Neural progenitor cell (in vitro differentiated cells): ENCODE measurements at regions not wholly inside any gene's neighbourhood (a gene's known extent, or its start where the extent isn't known, plus 50 kb on each side); places are given as distances from the start of the nearest gene placed in this dataset.

Source experiments
- DNase-seq: peaks from one replicate; pipeline ENCODE4 v3.0.0-alpha.2; 2016; ENCODE audit warnings: low spot score
- H2AFZ ChIP-seq: fragments of 200-600 bp; sonication (generic); replicated peaks from 2 replicates; pipeline ENCODE4 v1.6.1; 2016; ENCODE audit warnings: antibody characterized with exemption
- H3F3A ChIP-seq: fragments of 200-600 bp; sonication (generic); 2 replicates; pipeline ENCODE4 v1.6.1; 2016; ENCODE audit warnings: antibody characterized with exemption, low read depth
- H3K27ac ChIP-seq: fragments of 200-600 bp; sonication (generic); 2 replicates; pipeline ENCODE4 v1.5.1; 2016; ENCODE audit warnings: mild to moderate bottlenecking
- H3K27me3 ChIP-seq: fragments of 200-600 bp; sonication (generic); 2 replicates; pipeline ENCODE4 v1.6.1; 2016; ENCODE audit warnings: mild to moderate bottlenecking, moderate library complexity
- H3K36me3 ChIP-seq: fragments of 200-600 bp; sonication (generic); 2 replicates; pipeline ENCODE4 v1.5.1; 2016
- H3K4me1 ChIP-seq: fragments of 200-600 bp; sonication (generic); 2 replicates; pipeline ENCODE4 v1.6.1; 2016; ENCODE audit warnings: mixed run types
- H3K4me2 ChIP-seq: fragments of 200-600 bp; sonication (generic); 2 replicates; pipeline ENCODE4 v1.6.1; 2016
- H3K4me3 ChIP-seq: fragments of 200-600 bp; sonication (generic); 2 replicates; pipeline ENCODE4 v1.5.1; 2016
- H3K79me2 ChIP-seq: fragments of 200-600 bp; sonication (generic); 2 replicates; pipeline ENCODE4 v1.6.1; 2016; ENCODE audit warnings: low read depth
- H3K9ac ChIP-seq: fragments of 200-600 bp; sonication (generic); 2 replicates; pipeline ENCODE4 v1.6.1; 2016
- H3K9me3 ChIP-seq: fragments of 200-600 bp; sonication (generic); 2 replicates; pipeline ENCODE4 v1.5.1; 2016; ENCODE audit warnings: low read depth
- H4K20me1 ChIP-seq: fragments of 200-600 bp; sonication (generic); 2 replicates; pipeline ENCODE4 v1.6.1; 2016; ENCODE audit warnings: low read depth
- H3K27ac Mint-ChIP-seq: 3 replicates; pipeline ENCODE4 v1.8.0; 2021; ENCODE audit warnings: mixed read lengths
- H3K27me3 Mint-ChIP-seq: 2 replicates; pipeline ENCODE4 v1.8.0; 2022; ENCODE audit warnings: low read depth, mild to moderate bottlenecking, inconsistent platforms, moderate library complexity, mixed read lengths; ENCODE audit not compliant: insufficient read depth
- H3K36me3 Mint-ChIP-seq: 3 replicates; pipeline ENCODE4 v1.8.0; 2021; ENCODE audit warnings: mixed read lengths
- H3K4me1 Mint-ChIP-seq: 3 replicates; pipeline ENCODE4 v1.8.0; 2021; ENCODE audit warnings: mixed read lengths
- H3K4me3 Mint-ChIP-seq: 3 replicates; pipeline ENCODE4 v1.8.0; 2021; ENCODE audit warnings: mild to moderate bottlenecking, moderate library complexity, mixed read lengths
- H3K9me3 Mint-ChIP-seq: 3 replicates; pipeline ENCODE4 v1.8.0; 2020; ENCODE audit warnings: mixed read lengths
- EZH2 ChIP-seq: fragments of 200-600 bp; sonication (generic); IDR thresholded peaks from 2 replicates; pipeline ENCODE4 v1.6.1; 2017; ENCODE audit warnings: antibody characterized with exemption, mild to moderate bottlenecking, moderate library complexity
- EZH2phosphoT487 ChIP-seq: fragments of 200-600 bp; sonication (generic); IDR thresholded peaks from 2 replicates; pipeline ENCODE4 v1.6.1; 2017; ENCODE audit warnings: antibody characterized with exemption
- TF ChIP-seq, protein P1 (sequence below): fragments of 200-600 bp; sonication (generic); IDR thresholded peaks from 2 replicates; pipeline ENCODE4 v1.5.1; 2017; ENCODE audit warnings: antibody characterized with exemption, mild to moderate bottlenecking

DNA sequence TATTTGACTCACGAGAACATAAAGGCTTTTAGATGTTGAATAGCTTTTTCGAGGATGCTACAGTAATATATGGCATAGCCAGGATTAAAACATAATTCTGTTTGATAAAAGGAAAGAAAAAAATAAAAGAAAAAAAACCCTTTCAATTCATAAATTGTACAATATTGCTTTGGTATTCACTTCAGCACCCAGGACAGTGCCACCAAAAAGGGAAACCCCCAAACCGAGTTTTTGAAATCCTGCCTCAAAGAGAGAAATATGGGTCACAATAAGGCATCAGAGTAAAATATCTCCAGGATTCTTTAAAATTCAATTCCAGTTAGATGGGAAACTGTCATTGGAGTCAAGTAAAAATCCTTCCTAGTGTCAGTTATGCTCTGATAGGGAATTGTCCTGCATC is 551.2 kb upstream of the SEL1L start:
- Histone ChIP-seq H3K79me2 (no peaks in the 10 kb centered on the region), H4K20me1 (no peaks in the 10 kb centered on the region), H3K4me3 (no peak overlapping the region), H3K4me1 (peaks cover 13% of the 10 kb centered on the region), H2AFZ (no peak overlapping the region), H3F3A (peaks cover 19% of the 10 kb centered on the region), H3K4me2 (no peak overlapping the region), H3K9ac (no peak overlapping the region), H3K36me3 (no peaks in the 10 kb centered on the region), H3K27me3 (no peaks in the 10 kb centered on the region), H3K9me3 (no peaks in the 10 kb centered on the region), H3K27ac (no peak overlapping the region)
- Mint-ChIP-seq H3K4me3 (no peak overlapping the region), H3K9me3 (no peaks in the 10 kb centered on the region), H3K27me3 (peaks cover 4% of the 10 kb centered on the region), H3K4me1 (peaks cover 7% of the 10 kb centered on the region), H3K36me3 (no peaks in the 10 kb centered on the region), H3K27ac (no peak overlapping the region)
- DNase-seq, result no peak
- TF ChIP-seq, protein P1, sequence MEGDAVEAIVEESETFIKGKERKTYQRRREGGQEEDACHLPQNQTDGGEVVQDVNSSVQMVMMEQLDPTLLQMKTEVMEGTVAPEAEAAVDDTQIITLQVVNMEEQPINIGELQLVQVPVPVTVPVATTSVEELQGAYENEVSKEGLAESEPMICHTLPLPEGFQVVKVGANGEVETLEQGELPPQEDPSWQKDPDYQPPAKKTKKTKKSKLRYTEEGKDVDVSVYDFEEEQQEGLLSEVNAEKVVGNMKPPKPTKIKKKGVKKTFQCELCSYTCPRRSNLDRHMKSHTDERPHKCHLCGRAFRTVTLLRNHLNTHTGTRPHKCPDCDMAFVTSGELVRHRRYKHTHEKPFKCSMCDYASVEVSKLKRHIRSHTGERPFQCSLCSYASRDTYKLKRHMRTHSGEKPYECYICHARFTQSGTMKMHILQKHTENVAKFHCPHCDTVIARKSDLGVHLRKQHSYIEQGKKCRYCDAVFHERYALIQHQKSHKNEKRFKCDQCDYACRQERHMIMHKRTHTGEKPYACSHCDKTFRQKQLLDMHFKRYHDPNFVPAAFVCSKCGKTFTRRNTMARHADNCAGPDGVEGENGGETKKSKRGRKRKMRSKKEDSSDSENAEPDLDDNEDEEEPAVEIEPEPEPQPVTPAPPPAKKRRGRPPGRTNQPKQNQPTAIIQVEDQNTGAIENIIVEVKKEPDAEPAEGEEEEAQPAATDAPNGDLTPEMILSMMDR, result no peak
- TF ChIP-seq EZH2phosphoT487 (no peak), EZH2 (no peak)

DNA sequence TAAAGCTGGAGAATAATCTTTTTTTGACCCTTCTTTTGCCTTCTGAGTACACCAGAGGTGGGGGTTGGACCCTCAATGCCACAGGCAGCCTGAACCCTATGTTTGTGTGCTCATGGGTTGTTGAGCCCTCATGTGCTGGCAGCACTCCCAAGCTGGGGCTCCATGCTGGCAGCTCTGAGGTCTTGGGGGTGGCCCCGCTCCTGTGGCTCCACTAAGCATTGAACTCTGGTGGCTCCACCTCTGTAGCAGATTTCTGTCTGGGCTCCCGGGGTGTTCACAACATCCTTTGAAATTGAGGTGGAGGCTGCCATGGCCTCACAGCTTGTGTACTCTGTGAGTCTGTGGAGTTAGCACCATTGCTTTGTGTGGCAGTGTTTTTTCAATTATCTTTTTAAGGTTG is 557.4 kb upstream of the SEL1L start:
- H3K4me3 Mint-ChIP-seq, result no peak overlapping the region
- TF ChIP-seq EZH2phosphoT487 (no peak), EZH2 (no peak)
- TF ChIP-seq, protein P1, result no peak
- no peaks in the 10 kb centered on the region for H3K9me3 Mint-ChIP-seq
- no peaks in the 10 kb centered on the region for H3K4me1 ChIP-seq
- no peaks in the 10 kb centered on the region for H3K36me3 ChIP-seq
- H3K9me3 ChIP-seq, result no peaks in the 10 kb centered on the region
- no peaks in the 10 kb centered on the region for H3K27me3 ChIP-seq
- H3K27ac ChIP-seq, result no peak overlapping the region
- peaks cover 2% of the 10 kb centered on the region for H3K27me3 Mint-ChIP-seq
- no peak overlapping the region for H2AFZ ChIP-seq
- no peak for DNase-seq
- no peak overlapping the region for H3K4me3 ChIP-seq
- peaks cover 6% of the 10 kb centered on the region for H3K4me1 Mint-ChIP-seq
- no peaks in the 10 kb centered on the region for H3K79me2 ChIP-seq
- H3K27ac Mint-ChIP-seq, result no peak overlapping the region
- H3K9ac ChIP-seq, result no peak overlapping the region
- no peak overlapping the region for H3K4me2 ChIP-seq
- no peaks in the 10 kb centered on the region for H4K20me1 ChIP-seq
- H3K36me3 Mint-ChIP-seq, result no peaks in the 10 kb centered on the region
- H3F3A ChIP-seq, result no peaks in the 10 kb centered on the region

GRCh38 chr14:82094829-82095345 is 561.2 kb upstream of the SEL1L start:
- Mint-ChIP-seq H3K27ac (no peak overlapping the region), H3K36me3 (no peaks in the 10 kb centered on the region), H3K4me3 (no peak overlapping the region), H3K27me3 (no peaks in the 10 kb centered on the region), H3K4me1 (peaks cover 6% of the 10 kb centered on the region), H3K9me3 (no peaks in the 10 kb centered on the region)
- H3K27ac ChIP-seq, result no peak overlapping the region
- H2AFZ ChIP-seq, result no peak overlapping the region
- no peaks in the 10 kb centered on the region for H3K9me3 ChIP-seq
- TF ChIP-seq EZH2 (no peak), EZH2phosphoT487 (no peak)
- TF ChIP-seq, protein P1, result no peak
- no peak overlapping the region for H3K4me3 ChIP-seq
- H4K20me1 ChIP-seq, result no peaks in the 10 kb centered on the region
- no peaks in the 10 kb centered on the region for H3K27me3 ChIP-seq
- no peaks in the 10 kb centered on the region for H3K4me1 ChIP-seq
- no peaks in the 10 kb centered on the region for H3K79me2 ChIP-seq
- H3K9ac ChIP-seq, result no peak overlapping the region
- H3K4me2 ChIP-seq, result no peak overlapping the region
- no peaks in the 10 kb centered on the region for H3K36me3 ChIP-seq
- no peak for DNase-seq
- no peaks in the 10 kb centered on the region for H3F3A ChIP-seq
